GM23248 (cell line): ENCODE measurements at regions not wholly inside any gene's neighbourhood (a gene's known extent, or its start where the extent isn't known, plus 50 kb on each side); places are given as distances from the start of the nearest gene placed in this dataset.

Experiments
- DNase-seq: peaks from one replicate; pipeline ENCODE4 v3.0.0-alpha.2; 2015
- H2AFZ ChIP-seq: fragments of 200-600 bp; sonication (generic); 2 replicates; pipeline ENCODE4 v1.6.1; 2016; ENCODE audit warnings: antibody characterized with exemption
- H3F3A ChIP-seq: fragments of 200-600 bp; sonication (generic); 2 replicates; pipeline ENCODE4 v1.6.1; 2016; ENCODE audit warnings: mild to moderate bottlenecking, antibody characterized with exemption, mixed run types; ENCODE audit not compliant: insufficient read depth
- H3K27ac ChIP-seq: fragments of 200-600 bp; sonication (generic); 2 replicates; pipeline ENCODE4 v1.5.1; 2016; ENCODE audit warnings: mild to moderate bottlenecking
- H3K27me3 ChIP-seq: fragments of 200-600 bp; sonication (generic); replicated peaks from 2 replicates; pipeline ENCODE4 v1.6.1; 2016; ENCODE audit warnings: mild to moderate bottlenecking; ENCODE audit not compliant: insufficient read depth
- H3K36me3 ChIP-seq: fragments of 200-600 bp; sonication (generic); 2 replicates; pipeline ENCODE4 v1.6.1; 2016; ENCODE audit warnings: low read depth, mild to moderate bottlenecking
- H3K4me1 ChIP-seq: fragments of 200-600 bp; sonication (generic); 2 replicates; pipeline ENCODE4 v1.6.1; 2016; ENCODE audit warnings: mild to moderate bottlenecking; ENCODE audit not compliant: insufficient read depth
- H3K4me2 ChIP-seq: fragments of 200-600 bp; sonication (generic); one replicate; pipeline ENCODE4 v1.6.1; 2016; ENCODE audit warnings: mild to moderate bottlenecking; ENCODE audit not compliant: unreplicated experiment
- H3K4me3 ChIP-seq: fragments of 200-600 bp; sonication (generic); 2 replicates; pipeline ENCODE4 v1.5.1; 2016; ENCODE audit warnings: mild to moderate bottlenecking
- H3K79me2 ChIP-seq: fragments of 200-600 bp; sonication (generic); 2 replicates; pipeline ENCODE4 v1.6.1; 2016; ENCODE audit warnings: mild to moderate bottlenecking; ENCODE audit not compliant: insufficient read depth
- H3K9ac ChIP-seq: fragments of 200-600 bp; sonication (generic); 2 replicates; pipeline ENCODE4 v1.6.1; 2016; ENCODE audit warnings: mild to moderate bottlenecking
- H3K9me2 ChIP-seq: fragments of 200-600 bp; sonication (generic); 2 replicates; pipeline ENCODE4 v1.6.1; 2016; ENCODE audit warnings: mixed run types, mild to moderate bottlenecking, moderate library complexity; ENCODE audit not compliant: insufficient read depth
- H3K9me3 ChIP-seq: fragments of 200-600 bp; sonication (generic); one replicate; pipeline ENCODE4 v1.6.1; 2017; ENCODE audit warnings: low read depth
- H4K20me1 ChIP-seq: fragments of 200-600 bp; sonication (generic); 2 replicates; pipeline ENCODE4 v1.6.0; 2016; ENCODE audit not compliant: insufficient read depth
- EZH2 ChIP-seq: fragments of 200-600 bp; sonication (generic); IDR thresholded peaks from 2 replicates; pipeline ENCODE4 v1.6.1; 2018; ENCODE audit warnings: antibody characterized with exemption, mild to moderate bottlenecking; ENCODE audit not compliant: insufficient read depth, poor library complexity, severe bottlenecking
- EZH2phosphoT487 ChIP-seq: fragments of 200-600 bp; sonication (generic); IDR thresholded peaks from 2 replicates; pipeline ENCODE4 v1.6.1; 2018; ENCODE audit warnings: antibody characterized with exemption, moderate library complexity, mild to moderate bottlenecking, low read depth; ENCODE audit not compliant: insufficient read depth
- WGBS, 2 experiments: methylation state at CpG; one replicate each; pipeline ENCODE4 v1.1.6; 2015 to 2017; ENCODE audit warnings: low lambda C conversion rate in 2 of 2, low coverage in 1 of 2; ENCODE audit errors: missing lambda C conversion rate in 2 of 2; 5-methylcytosine and 5-hydroxymethylcytosine counted together
- in situ Hi-C: fragments of 300-500 bp; cut with MboI; formaldehyde crosslinking; loops from 2 replicates; pipeline ENCODE4 v1.15.0; 2020

GRCh38 chr13:53144826-53145225, 116.2 kb downstream of the OLFM4 start:
- in situ Hi-C loops, result no loop called here

GRCh38 chr13:53150568-53150967, 122.0 kb downstream of the OLFM4 start:
- peak; percentile 8 for DNase-seq
- in situ Hi-C loops, result no loop called here
- WGBS, 2 experiments, result 57 to 64% methylated on average over 5 of the region's 5 CpGs
- H3K4me3 ChIP-seq, result no peak overlapping the region
- TF ChIP-seq EZH2 (no peak), EZH2phosphoT487 (no peak)
- H3F3A ChIP-seq, result no peaks in the 10 kb centered on the region
- H3K27ac ChIP-seq, result no peak overlapping the region
- H2AFZ ChIP-seq, result no peak overlapping the region
- H3K36me3 ChIP-seq, result no peaks in the 10 kb centered on the region
- no peaks in the 10 kb centered on the region for H3K9me2 ChIP-seq
- no peak overlapping the region for H3K9ac ChIP-seq
- no peaks in the 10 kb centered on the region for H3K79me2 ChIP-seq
- H3K9me3 ChIP-seq, result no peaks in the 10 kb centered on the region
- H4K20me1 ChIP-seq, result no peaks in the 10 kb centered on the region
- H3K4me2 ChIP-seq, result no peak overlapping the region
- no peaks in the 10 kb centered on the region for H3K27me3 ChIP-seq
- no peaks in the 10 kb centered on the region for H3K4me1 ChIP-seq

More at GRCh38 chr13:53144826-53145225, 116.2 kb downstream of the OLFM4 start:
- H3K36me3 ChIP-seq, result no peaks in the 10 kb centered on the region
- no peak overlapping the region for H3K9ac ChIP-seq
- H3K4me2 ChIP-seq, result no peak overlapping the region
- no peaks in the 10 kb centered on the region for H3F3A ChIP-seq
- no peaks in the 10 kb centered on the region for H3K27me3 ChIP-seq
- H3K4me1 ChIP-seq, result no peaks in the 10 kb centered on the region
- H3K4me3 ChIP-seq, result no peak overlapping the region
- WGBS, 2 experiments, result 34 to 39% methylated on average over 5 of the region's 5 CpGs
- no peaks in the 10 kb centered on the region for H3K79me2 ChIP-seq
- H3K9me2 ChIP-seq, result no peaks in the 10 kb centered on the region
- no peak overlapping the region for H3K27ac ChIP-seq
- no peak for TF ChIP-seq EZH2
- TF ChIP-seq EZH2phosphoT487, result no peak
- no peak overlapping the region for H2AFZ ChIP-seq
- DNase-seq, result no peak
- H3K9me3 ChIP-seq, result no peaks in the 10 kb centered on the region
- H4K20me1 ChIP-seq, result no peaks in the 10 kb centered on the region

GRCh38 chr13:53151336-53152056, 122.9 kb downstream of the OLFM4 start:
- no peak overlapping the region for H2AFZ ChIP-seq
- in situ Hi-C loops, result no loop called here
- H3K36me3 ChIP-seq, result no peaks in the 10 kb centered on the region
- no peaks in the 10 kb centered on the region for H3K4me1 ChIP-seq
- no peaks in the 10 kb centered on the region for H3F3A ChIP-seq
- no peaks in the 10 kb centered on the region for H3K9me2 ChIP-seq
- H3K4me2 ChIP-seq, result no peak overlapping the region
- H4K20me1 ChIP-seq, result no peaks in the 10 kb centered on the region
- TF ChIP-seq EZH2, result no peak
- TF ChIP-seq EZH2phosphoT487, result no peak
- no peak overlapping the region for H3K9ac ChIP-seq
- no peaks in the 10 kb centered on the region for H3K27me3 ChIP-seq
- no peak overlapping the region for H3K4me3 ChIP-seq
- WGBS, 2 experiments, result 28 to 32% methylated on average over 5 of the region's 5 CpGs
- DNase-seq, result peak; percentile 40
- no peaks in the 10 kb centered on the region for H3K9me3 ChIP-seq
- H3K79me2 ChIP-seq, result no peaks in the 10 kb centered on the region
- no peak overlapping the region for H3K27ac ChIP-seq

- in situ Hi-C loops, result no loop called here
- Histone ChIP-seq H3K4me1 (no peaks in the 10 kb centered on the region), H3K9me2 (no peaks in the 10 kb centered on the region), H4K20me1 (no peaks in the 10 kb centered on the region), H3K79me2 (no peaks in the 10 kb centered on the region), H3K4me2 (no peak overlapping the region), H3F3A (no peaks in the 10 kb centered on the region), H3K9me3 (no peaks in the 10 kb centered on the region), H3K36me3 (no peaks in the 10 kb centered on the region), H2AFZ (no peak overlapping the region), H3K27ac (no peak overlapping the region), H3K4me3 (no peak overlapping the region), H3K9ac (no peak overlapping the region), H3K27me3 (no peaks in the 10 kb centered on the region)
- TF ChIP-seq EZH2phosphoT487, result no peak
- TF ChIP-seq EZH2, result no peak
- no peak for DNase-seq
- WGBS, 2 experiments, result 52 to 63% methylated on average over 4 of the region's 4 CpGs
Observed at GRCh38 chr13:53152057-53152421, 123.4 kb downstream of the OLFM4 start.
